ENCODE measurements at regions not wholly inside any gene's neighbourhood (a gene's known extent, or its start where the extent isn't known, plus 50 kb on each side); places are given as distances from the start of the nearest gene placed in this dataset.

DNA sequence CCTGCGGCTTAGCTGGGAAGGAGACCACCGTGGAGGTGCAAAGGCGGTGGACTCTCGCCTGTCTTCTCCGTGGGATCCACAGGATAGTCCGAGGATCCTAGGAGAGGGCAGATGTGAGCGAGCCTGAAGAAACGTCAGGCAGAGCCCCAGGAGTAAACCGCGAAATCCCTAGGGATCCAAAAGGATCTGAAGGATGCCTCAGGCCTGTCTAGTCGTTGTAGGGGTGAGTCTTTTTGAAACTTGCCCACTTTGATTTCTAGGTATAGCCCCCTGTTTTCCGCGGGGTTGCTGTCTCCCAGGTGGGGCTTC is 576.5 kb downstream of the KCNJ18 start:
- intact Hi-C loops (cut with micrococcal nuclease) (no loop called here), dilution Hi-C loops (cut with MboI; ENCODE audit: extremely low pct_ligation_motif_present, low sequenced_read_pairs) (no loop called here)
- Histone ChIP-seq H2AFZ (ENCODE audit: low read depth, low read length) (no peak overlapping the region), H3K36me3 (ENCODE audit: control insufficient read depth in 2 of 2, extremely low read depth in 1 of 2, insufficient read depth in 2 of 2, low read length in 2 of 2) (no peaks in the 10 kb centered on the region), H3K9me1 (replicated peaks; ENCODE audit: control insufficient read depth, extremely low read depth, insufficient read depth, low read length) (no peaks in the 10 kb centered on the region), H3K4me1 (ENCODE audit: control insufficient read depth, extremely low read depth, insufficient read depth, low read length) (no peaks in the 10 kb centered on the region), H3K9me3 (replicated peaks; ENCODE audit: control insufficient read depth, insufficient read depth, low read length) (peaks cover 3% of the 10 kb centered on the region), H3K27ac (ENCODE audit: insufficient read depth, low read depth, low read length) (no peak overlapping the region), H3K4me2 (ENCODE audit: insufficient read depth, low read length) (no peak overlapping the region), H3K27me3 (ENCODE audit: control insufficient read depth in 2 of 2, insufficient read depth in 2 of 2, low read length in 2 of 2) (no peaks in the 10 kb centered on the region), H3K9ac (replicated peaks; ENCODE audit: extremely low read depth, insufficient read depth, low read length) (no peak overlapping the region), H3K79me2 (ENCODE audit: control insufficient read depth, insufficient read depth, low read length) (no peaks in the 10 kb centered on the region), H3K4me3 (replicated peaks in 1 of 3; ENCODE audit: insufficient read depth in 1 of 3, low read depth in 1 of 3, low read length in 3 of 3) (no peak overlapping the region), H4K20me1 (replicated peaks; ENCODE audit: control insufficient read depth, extremely low read depth, insufficient read depth, low read length) (no peaks in the 10 kb centered on the region)
- ChIA-PET POLR2A (no interaction called here), CTCF (no interaction called here)
- FAIRE-seq (no peak), DNase-seq (ENCODE audit: low read depth, low spot score) (no peak)
- no peak for TF ChIP-seq FOS (IDR thresholded peaks at IDR 0.05; ENCODE audit: borderline replicate concordance, insufficient read depth, low read length)
- TF ChIP-seq, protein P1, sequence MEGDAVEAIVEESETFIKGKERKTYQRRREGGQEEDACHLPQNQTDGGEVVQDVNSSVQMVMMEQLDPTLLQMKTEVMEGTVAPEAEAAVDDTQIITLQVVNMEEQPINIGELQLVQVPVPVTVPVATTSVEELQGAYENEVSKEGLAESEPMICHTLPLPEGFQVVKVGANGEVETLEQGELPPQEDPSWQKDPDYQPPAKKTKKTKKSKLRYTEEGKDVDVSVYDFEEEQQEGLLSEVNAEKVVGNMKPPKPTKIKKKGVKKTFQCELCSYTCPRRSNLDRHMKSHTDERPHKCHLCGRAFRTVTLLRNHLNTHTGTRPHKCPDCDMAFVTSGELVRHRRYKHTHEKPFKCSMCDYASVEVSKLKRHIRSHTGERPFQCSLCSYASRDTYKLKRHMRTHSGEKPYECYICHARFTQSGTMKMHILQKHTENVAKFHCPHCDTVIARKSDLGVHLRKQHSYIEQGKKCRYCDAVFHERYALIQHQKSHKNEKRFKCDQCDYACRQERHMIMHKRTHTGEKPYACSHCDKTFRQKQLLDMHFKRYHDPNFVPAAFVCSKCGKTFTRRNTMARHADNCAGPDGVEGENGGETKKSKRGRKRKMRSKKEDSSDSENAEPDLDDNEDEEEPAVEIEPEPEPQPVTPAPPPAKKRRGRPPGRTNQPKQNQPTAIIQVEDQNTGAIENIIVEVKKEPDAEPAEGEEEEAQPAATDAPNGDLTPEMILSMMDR (IDR thresholded peaks at IDR 0.05; ENCODE audit: extremely low read depth in 1 of 2, insufficient read depth in 1 of 2, low read depth in 1 of 2, low read length in 2 of 2): no peak
- no TSS peak for BruUV-seq (replicated peaks)

DNA sequence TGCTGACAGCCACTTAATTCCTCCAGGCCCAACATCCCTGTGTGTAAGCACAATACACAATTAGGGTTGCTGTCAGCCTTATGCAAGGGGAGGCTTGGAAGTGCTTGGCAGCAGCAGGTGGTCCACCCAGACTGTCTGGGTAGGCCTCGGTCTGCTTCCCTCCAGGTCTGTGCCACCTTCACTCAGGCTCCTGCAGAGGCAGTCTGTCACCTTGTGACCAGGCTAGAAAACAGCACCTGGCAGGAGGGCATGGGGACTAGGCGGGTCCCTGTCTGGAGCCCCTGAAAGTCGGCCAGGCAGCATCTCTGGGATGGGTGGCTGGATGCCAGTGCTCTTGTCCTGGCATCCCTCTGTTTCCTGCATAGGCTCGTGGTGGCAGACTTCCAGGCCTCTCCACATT is 578.1 kb downstream of the KCNJ18 start:
- no peaks in the 10 kb centered on the region for H3K79me2 ChIP-seq (ENCODE audit: control insufficient read depth, insufficient read depth, low read length)
- no peak for FAIRE-seq
- no peaks in the 10 kb centered on the region for H4K20me1 ChIP-seq (replicated peaks; ENCODE audit: control insufficient read depth, extremely low read depth, insufficient read depth, low read length)
- H3K4me2 ChIP-seq (ENCODE audit: insufficient read depth, low read length): no peak overlapping the region
- H3K27me3 ChIP-seq (ENCODE audit: control insufficient read depth in 2 of 2, insufficient read depth in 2 of 2, low read length in 2 of 2): no peaks in the 10 kb centered on the region
- TF ChIP-seq POLR2A (IDR thresholded peaks at IDR 0.05; ENCODE audit: low read depth, low read length): no peak
- TF ChIP-seq EZH2 (IDR thresholded peaks at IDR 0.05; ENCODE audit: borderline replicate concordance, low read depth, low read length, severe bottlenecking): no peak
- TF ChIP-seq JUN (IDR thresholded peaks at IDR 0.05; ENCODE audit: borderline replicate concordance, insufficient read depth, insufficient read length, low read depth): no peak
- TF ChIP-seq FOS (IDR thresholded peaks at IDR 0.05; ENCODE audit: borderline replicate concordance, insufficient read depth, low read length): no peak
- TF ChIP-seq, protein P1 (IDR thresholded peaks at IDR 0.05; ENCODE audit: extremely low read depth in 1 of 2, insufficient read depth in 1 of 2, low read depth in 1 of 2, low read length in 2 of 2): no peak
- TF ChIP-seq POLR2AphosphoS5 (IDR thresholded peaks at IDR 0.05; ENCODE audit: insufficient read depth, low read depth, low read length): no peak
- no peak for TF ChIP-seq GATA2 (IDR thresholded peaks at IDR 0.05; ENCODE audit: insufficient read depth, insufficient read length, low read depth, low read length)
- TF ChIP-seq MYC (IDR thresholded peaks at IDR 0.05; ENCODE audit: low read depth, low read length): no peak
- TF ChIP-seq, protein P2, sequence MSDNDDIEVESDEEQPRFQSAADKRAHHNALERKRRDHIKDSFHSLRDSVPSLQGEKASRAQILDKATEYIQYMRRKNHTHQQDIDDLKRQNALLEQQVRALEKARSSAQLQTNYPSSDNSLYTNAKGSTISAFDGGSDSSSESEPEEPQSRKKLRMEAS (IDR thresholded peaks at IDR 0.05; ENCODE audit: insufficient read depth, insufficient read length): no peak
- H3K9me3 ChIP-seq (replicated peaks; ENCODE audit: control insufficient read depth, insufficient read depth, low read length): peaks cover 3% of the 10 kb centered on the region
- intact Hi-C loops (cut with micrococcal nuclease) (no loop called here), dilution Hi-C loops (cut with MboI; ENCODE audit: extremely low pct_ligation_motif_present, low sequenced_read_pairs) (no loop called here)
- no peak overlapping the region for H2AFZ ChIP-seq (ENCODE audit: low read depth, low read length)
- H3K4me1 ChIP-seq (ENCODE audit: control insufficient read depth, extremely low read depth, insufficient read depth, low read length): no peaks in the 10 kb centered on the region
- POLR2A ChIA-PET: no interaction called here
- H3K4me3 ChIP-seq (replicated peaks in 1 of 3; ENCODE audit: insufficient read depth in 1 of 3, low read depth in 1 of 3, low read length in 3 of 3): no peak overlapping the region
- no TSS peak for BruUV-seq (replicated peaks)
- no peak overlapping the region for H3K9ac ChIP-seq (replicated peaks; ENCODE audit: extremely low read depth, insufficient read depth, low read length)
- no peaks in the 10 kb centered on the region for H3K9me1 ChIP-seq (replicated peaks; ENCODE audit: control insufficient read depth, extremely low read depth, insufficient read depth, low read length)
- H3K36me3 ChIP-seq (ENCODE audit: control insufficient read depth in 2 of 2, extremely low read depth in 1 of 2, insufficient read depth in 2 of 2, low read length in 2 of 2): no peaks in the 10 kb centered on the region
- CTCF ChIA-PET: no interaction called here
- no peak overlapping the region for H3K27ac ChIP-seq (ENCODE audit: insufficient read depth, low read depth, low read length)
- DNase-seq (ENCODE audit: low read depth, low spot score): no peak
